ENCODE measurements at regions not wholly inside any gene's neighbourhood (a gene's known extent, or its start where the extent isn't known, plus 50 kb on each side); places are given as distances from the start of the nearest gene placed in this dataset.
A peak's percentile ranks its signal among the peaks of the same experiment; 100 is the strongest.

DNA sequence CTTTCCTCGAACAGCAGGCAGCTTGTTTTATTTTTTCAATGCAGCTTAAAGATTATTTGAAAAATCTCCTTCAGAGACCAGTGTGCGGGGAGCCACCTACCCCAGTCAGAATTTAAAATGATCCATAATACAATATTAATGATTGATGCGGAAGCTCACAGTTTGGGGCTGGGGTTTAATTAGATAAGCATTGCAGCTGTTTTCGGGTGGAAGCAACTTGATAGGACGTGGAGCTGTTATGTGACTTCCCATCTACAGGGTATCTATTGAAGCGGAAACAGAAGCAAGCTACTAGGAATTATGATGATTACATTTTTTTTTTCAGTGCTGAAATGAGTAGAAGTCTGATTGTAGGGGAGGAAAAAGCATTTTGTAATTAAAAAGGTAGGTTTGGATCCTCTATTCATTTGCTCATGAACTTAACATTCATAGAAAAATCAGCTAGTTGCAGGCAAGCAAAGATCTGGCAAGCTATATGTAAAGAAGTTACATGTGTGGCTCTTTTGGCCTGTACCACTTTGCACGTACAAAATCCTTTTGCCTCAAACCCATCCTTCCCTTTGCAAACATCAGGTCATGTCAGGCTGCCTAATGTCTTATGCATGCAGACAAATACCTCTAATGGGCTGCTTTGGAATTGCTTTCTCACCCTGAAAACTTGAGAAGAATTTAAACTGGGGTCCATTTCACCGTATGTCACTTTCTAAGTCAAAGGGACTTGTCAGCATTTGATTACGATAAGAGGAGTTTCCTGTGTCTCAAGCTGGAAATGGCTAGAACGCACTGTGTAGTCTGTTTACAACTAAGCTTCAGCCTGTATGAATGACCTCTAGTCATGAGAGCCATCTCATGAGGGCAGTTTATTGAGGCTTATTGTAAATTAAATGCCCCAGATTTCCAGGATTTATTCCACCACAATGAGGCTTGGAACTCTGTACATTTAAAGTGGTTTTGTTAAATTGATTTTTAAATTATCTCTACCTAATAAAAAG, 267.1 kb upstream of the TMTC4 start:
- no peak overlapping the region for H3K4ac ChIP-seq (ENCODE audit: low read depth, low read length)
- WGBS (ENCODE audit: extremely low coverage, insufficient coverage, insufficient read length), result no CpG with 5 or more reads among the region's 10 CpGs
- no peak overlapping the region for H4K91ac ChIP-seq (ENCODE audit: low read depth, low read length)
- H3K9ac ChIP-seq (ENCODE audit: low read length), result no peak overlapping the region
- no peaks in the 10 kb centered on the region for H3K4me1 ChIP-seq (ENCODE audit: control insufficient read depth in 1 of 2, insufficient read depth in 2 of 2, low read length in 2 of 2)
- H3K79me2 ChIP-seq (ENCODE audit: control insufficient read depth, insufficient read depth, low read length, poor library complexity), result no peaks in the 10 kb centered on the region
- no peak overlapping the region for H3K4me2 ChIP-seq (ENCODE audit: low read length)
- H2BK120ac ChIP-seq (ENCODE audit: insufficient read depth, low read length, poor library complexity), result no peak overlapping the region
- no peak overlapping the region for H4K12ac ChIP-seq (ENCODE audit: low read depth, low read length)
- H4K8ac ChIP-seq (ENCODE audit: low read depth, low read length), result no peak overlapping the region
- H3K9me3 ChIP-seq (ENCODE audit: insufficient read depth, low read depth, low read length), result no peaks in the 10 kb centered on the region
- DNase-seq, result peak; percentile 22 to 83
- H2AK5ac ChIP-seq (ENCODE audit: low read length), result no peak overlapping the region
- H3K36me3 ChIP-seq (ENCODE audit: control insufficient read depth in 1 of 2, insufficient read depth in 2 of 2, low read length in 2 of 2), result no peaks in the 10 kb centered on the region
- H3K14ac ChIP-seq (ENCODE audit: low read length), result no peak overlapping the region
- H3K27me3 ChIP-seq (ENCODE audit: insufficient read depth, low read length), result no peaks in the 10 kb centered on the region
- no peak overlapping the region for H3K18ac ChIP-seq (ENCODE audit: low read length)
- H3K79me1 ChIP-seq (ENCODE audit: low read length), result no peaks in the 10 kb centered on the region
- H3K23ac ChIP-seq (ENCODE audit: low read length), result no peak overlapping the region
- H2BK5ac ChIP-seq (ENCODE audit: low read depth, low read length, poor library complexity), result no peak overlapping the region
- H3K27ac ChIP-seq (ENCODE audit: low read depth, low read length), result no peak overlapping the region
- no peak overlapping the region for H3K4me3 ChIP-seq (ENCODE audit: low read depth, low read length)
- H2AFZ ChIP-seq (ENCODE audit: insufficient read depth, low read length, poor library complexity), result no peak overlapping the region
- no peak overlapping the region for H2BK12ac ChIP-seq (ENCODE audit: low read length)

DNA sequence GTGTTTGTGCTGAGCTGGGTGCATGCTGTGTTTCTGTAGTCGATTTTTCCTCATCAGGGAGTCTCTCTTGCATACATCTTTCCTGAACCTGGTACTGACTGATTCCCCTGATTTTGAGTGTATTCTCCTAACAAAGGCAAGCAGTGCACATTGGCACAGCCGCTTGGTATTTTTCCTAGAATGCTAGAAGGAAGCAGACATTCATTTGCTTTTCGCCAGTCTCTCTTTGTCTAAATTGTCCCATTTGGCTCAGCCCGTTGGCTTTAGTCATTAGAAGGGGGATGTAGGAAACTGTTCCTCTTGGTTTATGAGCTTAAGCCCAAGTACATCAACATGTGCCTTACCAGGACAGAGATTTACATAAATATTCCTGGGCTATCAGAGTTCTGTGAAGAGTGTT, 266.1 kb upstream of the TMTC4 start:
- Histone ChIP-seq H3K18ac (ENCODE audit: low read length) (no peak overlapping the region), H2BK12ac (ENCODE audit: low read length) (no peak overlapping the region), H3K4me2 (ENCODE audit: low read length) (no peak overlapping the region), H3K79me1 (ENCODE audit: low read length) (no peaks in the 10 kb centered on the region), H3K27me3 (ENCODE audit: insufficient read depth, low read length) (no peaks in the 10 kb centered on the region), H3K36me3 (ENCODE audit: control insufficient read depth in 1 of 2, insufficient read depth in 2 of 2, low read length in 2 of 2) (no peaks in the 10 kb centered on the region), H3K14ac (ENCODE audit: low read length) (no peak overlapping the region), H3K23ac (ENCODE audit: low read length) (no peak overlapping the region), H4K8ac (ENCODE audit: low read depth, low read length) (no peak overlapping the region), H2AFZ (ENCODE audit: insufficient read depth, low read length, poor library complexity) (no peak overlapping the region), H3K9ac (ENCODE audit: low read length) (no peak overlapping the region), H4K12ac (ENCODE audit: low read depth, low read length) (no peak overlapping the region), H2BK120ac (ENCODE audit: insufficient read depth, low read length, poor library complexity) (no peak overlapping the region), H2AK5ac (ENCODE audit: low read length) (no peak overlapping the region), H3K27ac (ENCODE audit: low read depth, low read length) (no peak overlapping the region), H3K4ac (ENCODE audit: low read depth, low read length) (no peak overlapping the region), H4K91ac (ENCODE audit: low read depth, low read length) (no peak overlapping the region), H3K4me3 (ENCODE audit: low read depth, low read length) (no peak overlapping the region), H2BK5ac (ENCODE audit: low read depth, low read length, poor library complexity) (no peak overlapping the region), H3K4me1 (ENCODE audit: control insufficient read depth in 1 of 2, insufficient read depth in 2 of 2, low read length in 2 of 2) (no peaks in the 10 kb centered on the region), H3K9me3 (ENCODE audit: insufficient read depth, low read depth, low read length) (no peaks in the 10 kb centered on the region), H3K79me2 (ENCODE audit: control insufficient read depth, insufficient read depth, low read length, poor library complexity) (no peaks in the 10 kb centered on the region)
- no CpG with 5 or more reads among the region's 4 CpGs for WGBS (ENCODE audit: extremely low coverage, insufficient coverage, insufficient read length)
- DNase-seq, result peak in 1 of 2 donors; percentile 6

DNA sequence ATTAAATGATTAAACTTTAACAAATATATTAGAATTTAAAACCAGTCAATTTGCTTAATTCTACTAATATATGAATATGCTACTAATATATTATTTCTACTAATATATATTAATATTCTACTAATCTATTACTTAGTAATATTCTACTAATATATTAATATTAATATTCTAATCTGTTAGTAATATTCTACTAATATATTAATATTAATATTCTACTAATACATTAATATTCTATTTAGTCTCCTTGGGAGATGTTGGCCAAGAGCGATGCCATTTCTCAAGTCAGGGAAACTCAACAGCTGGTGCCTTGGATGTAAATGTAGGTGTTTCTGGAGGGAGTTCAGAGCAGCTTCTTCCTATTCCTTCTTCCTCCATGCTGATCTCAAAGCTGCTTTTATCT, 259.2 kb upstream of the TMTC4 start:
- H3K9ac ChIP-seq (ENCODE audit: low read length), result no peak overlapping the region
- H2BK120ac ChIP-seq (ENCODE audit: insufficient read depth, low read length, poor library complexity), result no peak overlapping the region
- no peak overlapping the region for H2AK5ac ChIP-seq (ENCODE audit: low read length)
- WGBS (ENCODE audit: extremely low coverage, insufficient coverage, insufficient read length), result no CpG with 5 or more reads among the region's 1 CpG
- no peak overlapping the region for H3K14ac ChIP-seq (ENCODE audit: low read length)
- no peak overlapping the region for H2BK12ac ChIP-seq (ENCODE audit: low read length)
- no peak overlapping the region for H4K8ac ChIP-seq (ENCODE audit: low read depth, low read length)
- H3K4me2 ChIP-seq (ENCODE audit: low read length), result no peak overlapping the region
- no peaks in the 10 kb centered on the region for H3K79me2 ChIP-seq (ENCODE audit: control insufficient read depth, insufficient read depth, low read length, poor library complexity)
- H4K12ac ChIP-seq (ENCODE audit: low read depth, low read length), result no peak overlapping the region
- no peak for DNase-seq
- H3K9me3 ChIP-seq (ENCODE audit: insufficient read depth, low read depth, low read length), result no peaks in the 10 kb centered on the region
- H3K4me3 ChIP-seq (ENCODE audit: low read depth, low read length), result no peak overlapping the region
- no peak overlapping the region for H3K18ac ChIP-seq (ENCODE audit: low read length)
- H3K36me3 ChIP-seq (ENCODE audit: control insufficient read depth in 1 of 2, insufficient read depth in 2 of 2, low read length in 2 of 2), result no peaks in the 10 kb centered on the region
- H4K91ac ChIP-seq (ENCODE audit: low read depth, low read length), result no peak overlapping the region
- peaks cover 2% of the 10 kb centered on the region for H3K79me1 ChIP-seq (ENCODE audit: low read length)
- H2AFZ ChIP-seq (ENCODE audit: insufficient read depth, low read length, poor library complexity), result no peak overlapping the region
- H3K27me3 ChIP-seq (ENCODE audit: insufficient read depth, low read length), result no peaks in the 10 kb centered on the region
- H3K4ac ChIP-seq (ENCODE audit: low read depth, low read length), result no peak overlapping the region
- no peak overlapping the region for H3K27ac ChIP-seq (ENCODE audit: low read depth, low read length)
- H3K4me1 ChIP-seq (ENCODE audit: control insufficient read depth in 1 of 2, insufficient read depth in 2 of 2, low read length in 2 of 2), result no peaks in the 10 kb centered on the region
- no peak overlapping the region for H2BK5ac ChIP-seq (ENCODE audit: low read depth, low read length, poor library complexity)
- no peak overlapping the region for H3K23ac ChIP-seq (ENCODE audit: low read length)

DNA sequence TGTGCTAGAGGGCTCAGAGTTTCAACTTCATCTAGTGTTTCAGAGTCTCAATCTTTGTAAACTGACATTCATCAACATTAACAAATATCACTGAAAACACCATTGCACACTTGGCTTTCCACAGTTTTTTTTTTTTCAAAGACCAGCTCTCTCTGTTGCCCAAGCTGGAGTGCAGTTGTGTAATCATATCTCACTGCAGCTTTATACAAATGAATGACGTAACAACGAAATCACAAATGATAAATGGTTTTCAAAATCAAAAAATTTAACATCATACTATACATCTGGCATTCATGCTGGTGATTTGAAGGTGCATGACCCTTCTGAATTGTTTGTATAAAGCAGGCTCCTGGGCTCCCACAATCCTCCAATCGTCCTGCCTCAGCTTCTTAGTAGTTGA, 248.0 kb upstream of the TMTC4 start:
- H3K27ac ChIP-seq (ENCODE audit: low read depth, low read length), result no peak overlapping the region
- H4K12ac ChIP-seq (ENCODE audit: low read depth, low read length), result no peak overlapping the region
- no peak for DNase-seq
- no CpG with 5 or more reads among the region's 3 CpGs for WGBS (ENCODE audit: extremely low coverage, insufficient coverage, insufficient read length)
- H2BK12ac ChIP-seq (ENCODE audit: low read length), result no peak overlapping the region
- no peak overlapping the region for H3K4me2 ChIP-seq (ENCODE audit: low read length)
- H2BK5ac ChIP-seq (ENCODE audit: low read depth, low read length, poor library complexity), result no peak overlapping the region
- H4K91ac ChIP-seq (ENCODE audit: low read depth, low read length), result no peak overlapping the region
- peaks cover 0 to under 1% of the 10 kb centered on the region in 2 experiments for H3K4me1 ChIP-seq (ENCODE audit: control insufficient read depth in 1 of 2, insufficient read depth in 2 of 2, low read length in 2 of 2)
- no peak overlapping the region for H3K23ac ChIP-seq (ENCODE audit: low read length)
- H2AK5ac ChIP-seq (ENCODE audit: low read length), result no peak overlapping the region
- H3K4me3 ChIP-seq (ENCODE audit: low read depth, low read length), result no peak overlapping the region
- no peaks in the 10 kb centered on the region for H3K27me3 ChIP-seq (ENCODE audit: insufficient read depth, low read length)
- no peak overlapping the region for H4K8ac ChIP-seq (ENCODE audit: low read depth, low read length)
- H3K14ac ChIP-seq (ENCODE audit: low read length), result no peak overlapping the region
- H3K79me2 ChIP-seq (ENCODE audit: control insufficient read depth, insufficient read depth, low read length, poor library complexity), result no peaks in the 10 kb centered on the region
- no peak overlapping the region for H3K9ac ChIP-seq (ENCODE audit: low read length)
- no peak overlapping the region for H2BK120ac ChIP-seq (ENCODE audit: insufficient read depth, low read length, poor library complexity)
- H2AFZ ChIP-seq (ENCODE audit: insufficient read depth, low read length, poor library complexity), result no peak overlapping the region
- no peak overlapping the region for H3K18ac ChIP-seq (ENCODE audit: low read length)
- no peaks in the 10 kb centered on the region for H3K9me3 ChIP-seq (ENCODE audit: insufficient read depth, low read depth, low read length)
- H3K4ac ChIP-seq (ENCODE audit: low read depth, low read length), result no peak overlapping the region
- no peaks in the 10 kb centered on the region for H3K36me3 ChIP-seq (ENCODE audit: control insufficient read depth in 1 of 2, insufficient read depth in 2 of 2, low read length in 2 of 2)
- H3K79me1 ChIP-seq (ENCODE audit: low read length), result peaks cover 1% of the 10 kb centered on the region

Measured in trophoblast cell (in vitro differentiated cells and primary cell).